T-helper 2 cell treated with Interferon-gamma antibody and Interleukin-4, amounts not matched to agents 100 ng/mL and 5 ng/mL, for 36 hours (primary cell): ENCODE measurements at regions not wholly inside any gene's neighbourhood (a gene's known extent, or its start where the extent isn't known, plus 50 kb on each side); places are given as distances from the start of the nearest gene placed in this dataset.
"Not testable (repeated sequence)": the region's sequence is repeated elsewhere in the genome, so short reads cannot be mapped to it uniquely, and the experiment has no call there.

Source experiments
- intact Hi-C: fragments of 100-400 bp; cut with micrococcal nuclease; formaldehyde crosslinking; loops from one replicate; pipeline ENCODE4 v1.15.1; 2023

GRCh38 chr5:72598401-72599064 is 91.3 kb upstream of the ZNF366 start:
- intact Hi-C loops, result no loop called here

- intact Hi-C loops, result no loop called here
These were observed 90.3 kb upstream of the ZNF366 start for GRCh38 chr5:72597456-72597948.

- intact Hi-C loops, result no loop called here
These were observed 89.7 kb upstream of the ZNF366 start for GRCh38 chr5:72596956-72597355.

- intact Hi-C loops, result no loop called here
These were observed 81.4 kb upstream of the ZNF366 start for GRCh38 chr5:72588640-72589039.

GRCh38 chr5:72587661-72588308 is 80.6 kb upstream of the ZNF366 start:
- intact Hi-C loops, result no loop called here

- intact Hi-C loops, result no loop called here
These were observed 79.7 kb upstream of the ZNF366 start for GRCh38 chr5:72586788-72587530.

GRCh38 chr5:72584466-72584865 is 77.3 kb upstream of the ZNF366 start:
- intact Hi-C loops, result no loop called here

GRCh38 chr5:72579290-72579689 is 72.1 kb upstream of the ZNF366 start:
- intact Hi-C loops, result not testable (repeated sequence)

- intact Hi-C loops, result no loop called here
These were observed 65.1 kb upstream of the ZNF366 start for GRCh38 chr5:72572236-72572765.

GRCh38 chr5:72569408-72569944 is 62.3 kb upstream of the ZNF366 start:
- intact Hi-C loops, result no loop called here

GRCh38 chr5:72566746-72567145 is 59.5 kb upstream of the ZNF366 start:
- intact Hi-C loops, result no loop called here

- intact Hi-C loops, result no loop called here
These were observed 58.5 kb upstream of the ZNF366 start for GRCh38 chr5:72565513-72566289.

- intact Hi-C loops, result no loop called here
These were observed 55.5 kb upstream of the ZNF366 start for GRCh38 chr5:72562717-72563116.

GRCh38 chr5:72561148-72561972 is 54.1 kb upstream of the ZNF366 start:
- intact Hi-C loops, result no loop called here

GRCh38 chr5:72559866-72560766 is 52.9 kb upstream of the ZNF366 start:
- intact Hi-C loops, result no loop called here

- intact Hi-C loops, result no loop called here
These were observed 51.2 kb upstream of the ZNF366 start for GRCh38 chr5:72558383-72558782.

GRCh38 chr5:72558046-72558336 is 50.8 kb upstream of the ZNF366 start:
- intact Hi-C loops, result no loop called here

GRCh38 chr5:72557167-72558045 is 50.2 kb upstream of the ZNF366 start:
- intact Hi-C loops, result no loop called here
